T-helper 9 cell (primary cell): ENCODE measurements at regions not wholly inside any gene's neighbourhood (a gene's known extent, or its start where the extent isn't known, plus 50 kb on each side); places are given as distances from the start of the nearest gene placed in this dataset.

Experiments used
- DNase-seq: peaks from one replicate; pipeline ENCODE4 v3.0.0-alpha.2; 2020

DNA sequence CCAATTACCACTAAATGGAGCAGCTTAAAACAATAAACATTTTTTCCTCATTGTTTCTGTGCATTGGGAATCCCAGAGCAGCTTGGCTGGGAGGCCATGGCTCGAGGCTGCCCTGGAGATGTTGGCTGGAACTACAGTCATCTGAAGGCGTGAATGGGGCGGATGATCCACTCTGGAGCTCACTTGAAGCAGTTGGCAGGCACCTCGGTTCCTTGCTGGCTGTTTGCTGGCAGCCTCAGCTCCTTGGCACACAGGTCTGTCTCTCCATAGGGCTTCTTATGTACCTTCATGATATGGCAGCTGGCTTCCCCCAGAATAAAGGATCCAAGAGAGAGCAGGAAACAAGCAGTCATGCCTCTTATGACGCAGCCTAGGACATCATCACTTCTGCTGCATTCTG, 227.0 kb upstream of the COPS8 start:
- no peak for DNase-seq

DNA sequence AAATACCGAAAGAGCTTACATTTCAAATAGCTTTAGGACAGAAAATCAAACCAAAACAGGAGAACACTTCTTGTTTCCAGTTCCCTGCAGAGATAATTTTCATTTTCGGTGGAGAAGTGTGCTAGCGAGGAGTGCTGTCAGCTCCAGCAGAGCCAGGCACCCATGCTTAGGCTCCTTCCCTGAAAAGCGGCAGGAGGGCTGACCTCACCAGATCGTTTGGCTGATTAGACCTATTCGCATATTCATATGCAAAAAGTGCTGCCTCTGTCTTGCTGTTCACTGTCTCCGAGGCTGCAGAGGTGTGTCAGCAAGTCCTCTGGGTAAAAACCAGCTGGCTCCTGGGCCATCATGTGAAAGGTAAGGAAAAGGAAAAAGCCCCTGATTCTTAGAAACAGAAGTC, 225.8 kb upstream of the COPS8 start:
- no peak for DNase-seq

DNA sequence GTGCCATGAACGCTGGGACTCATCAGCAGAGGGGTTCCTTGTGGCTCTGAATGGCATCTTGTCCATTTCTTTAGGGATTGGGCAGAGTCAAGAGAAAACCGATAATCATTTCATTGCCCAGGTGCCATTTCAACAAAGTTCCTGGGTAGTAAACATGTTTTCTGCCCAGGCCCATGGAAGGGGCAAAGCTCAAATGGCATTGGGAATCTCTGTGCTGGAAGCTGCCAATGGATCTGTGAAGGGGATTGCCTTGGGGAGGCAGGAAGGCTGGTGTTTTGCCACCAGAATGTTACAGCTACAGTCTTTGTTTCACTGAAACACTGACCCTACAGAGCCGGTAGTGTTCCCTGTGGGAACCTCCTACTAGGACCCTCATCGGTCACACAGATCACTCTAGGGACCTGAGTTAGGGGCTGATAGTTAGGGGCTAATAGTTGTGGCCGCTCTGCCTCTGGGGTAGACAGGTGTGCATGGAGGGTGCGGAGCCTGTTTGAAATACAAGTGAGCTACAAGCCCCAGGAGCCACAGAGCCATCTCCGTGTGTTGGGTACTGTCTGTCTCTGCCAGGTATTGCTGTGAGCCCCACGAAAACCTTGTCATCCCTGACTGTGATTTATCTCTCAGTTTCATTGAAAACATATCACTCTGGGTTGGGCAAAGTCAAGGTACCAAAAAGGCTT, 224.4 kb upstream of the COPS8 start:
- DNase-seq, result no peak

GRCh38 chr2:236861944-236862343, 223.7 kb upstream of the COPS8 start:
- DNase-seq, result no peak

DNA sequence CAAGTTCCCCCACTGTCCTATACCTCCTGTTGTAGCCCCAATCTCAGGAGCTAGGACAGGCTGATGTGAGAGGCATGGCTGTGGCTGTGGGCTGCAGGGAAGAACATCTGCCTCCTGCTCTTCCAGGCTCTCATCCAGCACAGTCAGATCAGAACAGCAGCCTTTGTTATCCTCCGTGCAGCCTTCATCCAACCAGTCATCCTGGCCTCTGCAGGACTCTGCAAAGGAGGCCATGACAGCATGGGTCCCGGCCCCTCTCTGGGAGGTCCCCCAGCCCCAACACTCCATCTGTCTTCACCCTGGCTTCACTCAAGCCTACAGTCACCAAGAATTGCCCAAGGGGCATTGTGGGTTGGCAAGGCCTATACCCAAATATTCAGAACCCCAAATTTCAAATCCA, 223.2 kb upstream of the COPS8 start:
- DNase-seq, result no peak

- DNase-seq, result no peak
Measured at GRCh38 chr2:236862961-236863728, 222.5 kb upstream of the COPS8 start.

GRCh38 chr2:236863729-236864126, 222.0 kb upstream of the COPS8 start:
- DNase-seq, result no peak

DNA sequence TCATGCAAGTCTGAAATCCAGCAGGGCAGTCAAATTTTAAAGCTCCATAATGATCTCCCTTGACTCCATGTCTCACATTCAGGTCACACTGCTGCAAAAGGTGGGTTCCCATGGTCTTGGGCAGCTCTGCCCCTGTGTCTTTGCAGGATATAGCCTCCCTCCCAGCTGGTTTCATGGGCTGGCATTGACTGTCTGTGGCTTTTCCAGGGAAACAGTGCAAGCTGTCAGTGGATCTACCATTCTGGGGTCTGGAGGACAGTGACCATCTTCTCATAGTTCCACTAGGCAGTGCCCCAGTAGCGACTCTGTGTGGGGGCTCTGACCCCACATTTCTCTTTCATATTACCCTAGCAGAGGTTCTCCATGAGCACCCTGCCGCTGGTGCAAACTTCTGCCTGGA, 220.6 kb upstream of the COPS8 start:
- no peak for DNase-seq

- DNase-seq, result no peak
Measured at GRCh38 chr2:236866542-236867340, 218.9 kb upstream of the COPS8 start.

DNA sequence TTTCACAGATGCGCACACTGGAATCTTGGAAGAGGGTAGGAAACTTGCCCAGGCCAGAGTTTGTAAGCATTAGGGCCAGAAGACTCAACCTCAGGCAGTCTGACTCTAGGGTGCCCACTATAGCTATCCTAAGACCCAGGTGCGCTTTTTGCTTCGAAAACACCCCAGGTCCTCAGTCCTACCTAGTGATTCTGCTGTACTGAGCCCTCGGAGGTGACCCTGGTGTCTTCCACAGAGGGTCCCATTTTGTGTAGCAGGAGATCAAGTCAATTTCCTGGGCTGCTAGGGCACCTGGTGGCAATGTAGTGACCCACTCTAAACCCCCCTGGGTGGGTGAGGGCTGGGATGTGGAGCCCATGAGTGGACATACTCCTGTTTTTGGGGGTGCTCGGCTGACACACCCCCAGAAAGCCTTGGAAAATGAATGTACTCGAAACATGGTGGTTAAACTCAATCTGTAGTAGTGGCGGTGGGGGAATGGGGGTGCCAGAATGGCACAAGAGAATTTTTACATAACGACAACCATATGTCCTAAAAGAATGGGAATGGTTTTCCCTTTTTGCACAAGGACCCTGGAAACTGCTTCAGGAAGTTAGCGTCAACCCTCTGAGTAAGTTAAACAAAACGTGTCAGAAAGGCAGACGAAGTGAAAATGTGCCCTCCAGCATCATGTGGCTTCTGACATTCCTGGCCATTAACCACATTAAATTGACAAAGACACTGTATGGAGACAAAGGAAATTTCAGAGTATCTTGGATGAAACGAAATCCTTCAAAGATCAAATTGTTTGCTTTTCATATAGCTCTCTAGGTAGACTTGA, 218.0 kb upstream of the COPS8 start:
- DNase-seq, result no peak

DNA sequence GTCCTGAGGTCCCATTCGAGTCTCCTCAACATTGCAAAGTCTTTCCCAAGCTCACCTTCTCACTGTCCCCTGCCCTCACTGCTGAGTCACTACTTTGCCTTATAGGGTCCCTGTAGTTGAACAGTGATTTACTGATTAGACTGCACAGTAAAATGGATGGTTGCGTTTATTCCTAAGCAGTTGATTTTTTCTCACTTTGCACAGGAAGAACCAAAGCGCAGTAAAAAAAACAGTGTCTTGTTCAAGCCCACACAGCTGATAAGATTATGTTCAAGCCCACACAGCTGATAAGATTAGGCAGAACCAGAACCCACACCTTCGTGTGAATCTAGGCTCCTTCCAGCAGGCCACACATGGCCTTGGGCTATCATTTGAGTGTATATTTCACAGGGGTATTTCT, 215.3 kb upstream of the COPS8 start:
- DNase-seq, result no peak

DNA sequence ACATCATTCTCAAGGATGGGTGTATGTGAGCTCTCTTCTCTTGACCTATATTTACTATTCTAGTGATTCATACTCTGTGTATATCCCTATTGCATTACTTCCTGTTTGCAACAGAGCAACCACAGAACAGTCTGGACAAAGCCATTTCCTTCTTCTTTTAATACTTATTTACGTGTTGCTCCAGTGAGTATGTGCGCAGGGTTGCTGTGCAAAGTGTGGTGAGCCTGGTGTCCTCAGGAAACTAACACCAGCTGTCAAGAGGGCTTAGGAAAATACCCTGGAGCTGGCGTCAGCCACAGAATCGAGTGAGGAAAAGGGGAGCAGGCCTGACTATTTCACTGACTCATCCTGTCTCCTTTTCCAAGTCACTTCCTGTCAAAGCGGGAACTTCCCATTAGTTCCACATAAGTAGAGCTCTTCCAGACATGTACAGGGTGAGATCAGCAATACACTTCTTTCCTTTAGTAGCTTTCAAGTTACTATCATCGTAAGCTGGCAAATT, 214.1 kb upstream of the COPS8 start:
- DNase-seq, result no peak

DNA sequence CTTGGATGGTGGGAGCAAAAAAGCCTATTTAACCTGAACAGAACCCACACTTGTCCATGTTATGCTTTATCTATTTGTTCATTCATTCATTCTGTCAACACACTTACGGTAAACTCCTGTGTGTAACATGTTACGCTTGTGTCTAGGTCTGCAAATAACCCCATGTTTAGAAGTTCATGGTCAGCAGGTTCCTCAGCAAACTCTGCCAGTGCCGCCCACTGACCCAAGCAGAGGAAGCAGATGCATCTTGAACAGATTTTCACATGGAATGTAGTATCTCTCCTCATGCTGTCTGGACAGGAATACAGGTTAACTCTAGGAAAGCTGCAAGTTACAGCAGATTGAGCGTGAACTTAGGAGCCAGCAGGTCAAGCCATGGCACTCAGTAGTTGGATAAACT, 213.7 kb upstream of the COPS8 start:
- no peak for DNase-seq

DNA sequence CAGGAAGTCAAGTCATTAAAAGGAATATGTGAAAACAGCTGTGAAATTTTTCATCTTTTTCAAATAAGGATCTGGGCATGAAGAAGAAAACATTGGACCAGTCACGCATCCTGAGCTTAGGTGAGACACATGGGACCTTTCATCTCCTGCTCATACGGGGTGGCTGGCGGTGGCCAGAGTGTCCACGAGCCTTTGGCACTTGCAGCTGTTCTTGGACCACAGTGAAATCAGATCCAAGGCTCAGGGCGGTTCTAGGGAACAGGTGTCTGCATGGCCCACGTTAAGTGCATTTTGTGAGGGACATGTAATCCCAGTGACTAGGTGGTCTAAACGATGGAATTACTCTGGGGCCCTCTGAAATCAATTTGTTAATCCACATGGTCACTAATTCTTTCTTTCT, 212.7 kb upstream of the COPS8 start:
- no peak for DNase-seq

DNA sequence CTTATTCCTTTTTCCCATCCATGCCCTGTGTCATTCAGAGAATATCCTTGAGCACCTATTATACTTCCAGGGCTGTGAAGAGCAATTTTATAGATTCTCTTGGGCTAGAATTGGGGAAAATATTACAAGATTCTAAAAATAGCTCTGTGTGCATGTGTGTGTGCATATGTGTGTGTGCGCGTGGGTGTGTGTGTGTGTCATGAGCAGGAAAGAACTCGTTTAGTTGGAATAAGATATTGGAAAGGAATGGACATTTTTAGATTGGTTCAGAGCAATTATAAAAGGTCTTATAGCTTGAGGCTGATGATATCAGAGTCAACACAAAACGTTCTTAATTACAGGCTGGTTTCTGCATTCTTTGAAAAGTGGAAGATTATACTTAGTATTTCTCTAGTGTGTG, 212.1 kb upstream of the COPS8 start:
- DNase-seq, result no peak

DNA sequence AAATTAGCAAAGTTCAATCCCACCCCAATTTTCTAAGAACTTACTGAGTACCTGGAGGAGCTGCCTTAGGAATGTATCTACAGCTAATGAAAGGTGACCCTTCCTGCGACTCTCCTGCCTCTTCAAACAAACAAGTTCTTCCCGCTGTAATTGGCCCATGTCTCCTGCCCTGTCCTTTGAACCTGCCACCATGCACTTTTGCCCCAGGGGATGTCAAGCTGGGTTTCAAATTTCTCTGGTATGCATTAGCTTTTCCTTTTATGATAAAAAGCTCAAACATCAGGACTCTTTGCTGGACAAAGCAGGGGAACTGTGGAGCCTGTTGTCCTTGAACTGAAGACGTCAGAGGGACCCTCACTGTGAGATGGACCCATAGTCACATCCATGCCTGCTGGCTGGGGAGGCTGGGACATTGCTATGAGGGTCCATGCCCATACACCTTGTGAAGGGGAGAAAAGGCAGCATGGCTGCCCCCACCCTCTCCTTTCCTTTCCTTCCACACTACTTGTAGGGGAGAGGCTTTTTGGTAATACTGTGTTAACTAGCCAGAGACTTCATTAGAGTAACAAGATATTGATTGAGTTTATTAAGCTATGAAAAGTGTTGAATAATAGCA, 210.7 kb upstream of the COPS8 start:
- no peak for DNase-seq

GRCh38 chr2:236875906-236876505, 209.7 kb upstream of the COPS8 start:
- DNase-seq, result no peak

GRCh38 chr2:236876642-236877041, 209.0 kb upstream of the COPS8 start:
- DNase-seq, result no peak

DNA sequence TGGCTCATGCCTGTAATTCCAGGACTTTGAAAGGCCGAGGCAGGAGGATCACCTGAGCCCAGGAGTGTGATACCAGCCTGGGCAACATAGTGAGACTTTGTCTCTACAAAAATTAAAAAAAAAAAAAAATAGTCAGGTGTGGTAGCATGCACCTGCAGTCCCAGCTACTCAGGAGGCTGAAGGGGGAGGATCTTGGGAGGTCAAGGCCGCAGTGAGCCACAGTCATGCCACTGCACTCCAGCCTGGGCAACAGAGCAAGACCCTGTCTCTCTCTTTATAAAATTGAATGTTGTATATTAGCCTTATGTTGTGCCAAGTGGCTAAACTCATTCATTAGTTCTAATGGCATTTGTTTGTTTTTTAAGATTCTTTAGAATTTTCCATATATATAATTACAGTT, 207.7 kb upstream of the COPS8 start:
- no peak for DNase-seq

DNA sequence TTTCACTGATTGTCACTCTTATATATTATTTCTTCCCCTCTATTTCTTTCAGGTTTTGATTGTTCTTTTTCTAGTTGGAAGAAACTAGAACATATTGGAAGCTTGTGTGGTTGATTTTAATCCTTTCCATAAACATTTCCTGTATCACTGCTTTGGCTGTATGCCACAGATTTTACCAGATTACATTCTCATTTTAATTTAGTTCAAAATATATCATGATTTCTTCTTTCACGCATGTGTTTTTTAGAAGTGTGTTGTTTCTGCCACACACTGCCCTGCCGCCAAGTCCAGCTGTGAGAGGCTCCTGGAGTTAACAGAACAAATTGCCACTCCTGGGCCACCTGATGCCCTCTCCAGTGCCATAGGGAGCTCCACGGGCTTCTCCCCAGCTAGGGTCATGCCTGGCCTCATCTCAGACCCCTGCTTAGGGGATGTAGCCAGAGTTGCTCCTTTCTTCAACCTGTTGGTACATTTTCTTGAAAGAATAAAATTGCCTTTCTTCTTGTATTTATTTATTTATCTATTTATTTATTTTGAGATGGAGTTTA, 206.2 kb upstream of the COPS8 start:
- no peak for DNase-seq

- no peak for DNase-seq
Measured at GRCh38 chr2:236882074-236882473, 203.6 kb upstream of the COPS8 start.

DNA sequence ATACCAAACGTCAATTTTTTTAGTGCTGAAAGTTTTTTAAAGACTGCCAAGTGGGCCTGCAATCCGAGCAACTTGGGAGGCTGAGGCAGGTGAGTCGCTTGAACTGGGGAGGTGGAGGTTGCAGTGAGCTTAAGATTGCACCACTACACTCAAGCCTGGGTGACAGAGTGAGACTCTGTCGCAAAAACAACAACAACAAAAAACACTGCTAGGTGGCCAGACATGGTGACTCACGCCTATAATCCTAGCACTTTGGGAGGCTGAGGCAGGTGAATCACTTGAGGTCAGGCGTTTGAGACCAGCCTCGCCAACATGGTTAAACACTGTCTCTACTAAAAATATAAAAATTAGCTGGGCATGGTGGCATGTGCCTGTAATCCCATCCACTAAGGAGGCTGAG, 202.8 kb upstream of the COPS8 start:
- DNase-seq, result no peak
